ENCODE measurements at regions not wholly inside any gene's neighbourhood (a gene's known extent, or its start where the extent isn't known, plus 50 kb on each side); places are given as distances from the start of the nearest gene placed in this dataset.
"Not testable (repeated sequence)": the region's sequence is repeated elsewhere in the genome, so short reads cannot be mapped to it uniquely, and the experiment has no call there.

DNA sequence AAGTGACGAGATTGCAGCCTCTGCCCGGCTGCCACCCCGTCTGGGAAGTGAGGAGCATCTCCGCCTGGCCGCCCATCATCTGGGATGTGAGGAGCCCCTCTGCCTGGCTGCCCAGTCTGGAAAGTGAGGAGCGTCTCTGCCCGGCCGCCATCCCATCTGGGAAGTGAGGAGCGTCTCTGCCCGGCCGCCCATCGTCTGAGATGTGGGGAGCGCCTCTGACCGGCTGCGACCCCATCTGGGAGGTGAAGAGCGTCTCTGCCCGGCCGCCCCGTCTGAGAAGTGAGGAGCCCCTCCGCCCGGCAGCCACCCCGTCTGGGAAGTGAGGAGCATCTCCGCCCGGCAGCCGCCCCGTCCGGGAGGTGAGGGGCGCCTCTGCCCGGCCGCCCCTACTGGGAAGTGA, 456.9 kb downstream of the NXPH1 start:
- TF ChIP-seq, protein P1, sequence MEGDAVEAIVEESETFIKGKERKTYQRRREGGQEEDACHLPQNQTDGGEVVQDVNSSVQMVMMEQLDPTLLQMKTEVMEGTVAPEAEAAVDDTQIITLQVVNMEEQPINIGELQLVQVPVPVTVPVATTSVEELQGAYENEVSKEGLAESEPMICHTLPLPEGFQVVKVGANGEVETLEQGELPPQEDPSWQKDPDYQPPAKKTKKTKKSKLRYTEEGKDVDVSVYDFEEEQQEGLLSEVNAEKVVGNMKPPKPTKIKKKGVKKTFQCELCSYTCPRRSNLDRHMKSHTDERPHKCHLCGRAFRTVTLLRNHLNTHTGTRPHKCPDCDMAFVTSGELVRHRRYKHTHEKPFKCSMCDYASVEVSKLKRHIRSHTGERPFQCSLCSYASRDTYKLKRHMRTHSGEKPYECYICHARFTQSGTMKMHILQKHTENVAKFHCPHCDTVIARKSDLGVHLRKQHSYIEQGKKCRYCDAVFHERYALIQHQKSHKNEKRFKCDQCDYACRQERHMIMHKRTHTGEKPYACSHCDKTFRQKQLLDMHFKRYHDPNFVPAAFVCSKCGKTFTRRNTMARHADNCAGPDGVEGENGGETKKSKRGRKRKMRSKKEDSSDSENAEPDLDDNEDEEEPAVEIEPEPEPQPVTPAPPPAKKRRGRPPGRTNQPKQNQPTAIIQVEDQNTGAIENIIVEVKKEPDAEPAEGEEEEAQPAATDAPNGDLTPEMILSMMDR (IDR thresholded peaks at IDR 0.05; ENCODE audit: low read length) = not testable (repeated sequence)
- TF ChIP-seq EZH2 (IDR thresholded peaks at IDR 0.05; ENCODE audit: borderline replicate concordance, low read length) = not testable (repeated sequence)

Data from OCI-LY1 (cell line).